Neural progenitor cell (in vitro differentiated cells): ENCODE measurements at regions not wholly inside any gene's neighbourhood (a gene's known extent, or its start where the extent isn't known, plus 50 kb on each side); places are given as distances from the start of the nearest gene placed in this dataset.

Source experiments
- DNase-seq: peaks from one replicate; pipeline ENCODE4 v3.0.0-alpha.2; 2016; ENCODE audit warnings: low spot score
- H2AFZ ChIP-seq: fragments of 200-600 bp; sonication (generic); replicated peaks from 2 replicates; pipeline ENCODE4 v1.6.1; 2016; ENCODE audit warnings: antibody characterized with exemption
- H3F3A ChIP-seq: fragments of 200-600 bp; sonication (generic); 2 replicates; pipeline ENCODE4 v1.6.1; 2016; ENCODE audit warnings: antibody characterized with exemption, low read depth
- H3K27ac ChIP-seq: fragments of 200-600 bp; sonication (generic); 2 replicates; pipeline ENCODE4 v1.5.1; 2016; ENCODE audit warnings: mild to moderate bottlenecking
- H3K27me3 ChIP-seq: fragments of 200-600 bp; sonication (generic); 2 replicates; pipeline ENCODE4 v1.6.1; 2016; ENCODE audit warnings: mild to moderate bottlenecking, moderate library complexity
- H3K36me3 ChIP-seq: fragments of 200-600 bp; sonication (generic); 2 replicates; pipeline ENCODE4 v1.5.1; 2016
- H3K4me1 ChIP-seq: fragments of 200-600 bp; sonication (generic); 2 replicates; pipeline ENCODE4 v1.6.1; 2016; ENCODE audit warnings: mixed run types
- H3K4me2 ChIP-seq: fragments of 200-600 bp; sonication (generic); 2 replicates; pipeline ENCODE4 v1.6.1; 2016
- H3K4me3 ChIP-seq: fragments of 200-600 bp; sonication (generic); 2 replicates; pipeline ENCODE4 v1.5.1; 2016
- H3K79me2 ChIP-seq: fragments of 200-600 bp; sonication (generic); 2 replicates; pipeline ENCODE4 v1.6.1; 2016; ENCODE audit warnings: low read depth
- H3K9ac ChIP-seq: fragments of 200-600 bp; sonication (generic); 2 replicates; pipeline ENCODE4 v1.6.1; 2016
- H3K9me3 ChIP-seq: fragments of 200-600 bp; sonication (generic); 2 replicates; pipeline ENCODE4 v1.5.1; 2016; ENCODE audit warnings: low read depth
- H4K20me1 ChIP-seq: fragments of 200-600 bp; sonication (generic); 2 replicates; pipeline ENCODE4 v1.6.1; 2016; ENCODE audit warnings: low read depth
- H3K27ac Mint-ChIP-seq: 3 replicates; pipeline ENCODE4 v1.8.0; 2021; ENCODE audit warnings: mixed read lengths
- H3K27me3 Mint-ChIP-seq: 2 replicates; pipeline ENCODE4 v1.8.0; 2022; ENCODE audit warnings: low read depth, mild to moderate bottlenecking, inconsistent platforms, moderate library complexity, mixed read lengths; ENCODE audit not compliant: insufficient read depth
- H3K36me3 Mint-ChIP-seq: 3 replicates; pipeline ENCODE4 v1.8.0; 2021; ENCODE audit warnings: mixed read lengths
- H3K4me1 Mint-ChIP-seq: 3 replicates; pipeline ENCODE4 v1.8.0; 2021; ENCODE audit warnings: mixed read lengths
- H3K4me3 Mint-ChIP-seq: 3 replicates; pipeline ENCODE4 v1.8.0; 2021; ENCODE audit warnings: mild to moderate bottlenecking, moderate library complexity, mixed read lengths
- H3K9me3 Mint-ChIP-seq: 3 replicates; pipeline ENCODE4 v1.8.0; 2020; ENCODE audit warnings: mixed read lengths
- CTCF ChIP-seq: fragments of 200-600 bp; sonication (generic); IDR thresholded peaks from 2 replicates; pipeline ENCODE4 v1.5.1; 2017; ENCODE audit warnings: antibody characterized with exemption, mild to moderate bottlenecking
- EZH2 ChIP-seq: fragments of 200-600 bp; sonication (generic); IDR thresholded peaks from 2 replicates; pipeline ENCODE4 v1.6.1; 2017; ENCODE audit warnings: antibody characterized with exemption, mild to moderate bottlenecking, moderate library complexity
- EZH2phosphoT487 ChIP-seq: fragments of 200-600 bp; sonication (generic); IDR thresholded peaks from 2 replicates; pipeline ENCODE4 v1.6.1; 2017; ENCODE audit warnings: antibody characterized with exemption

GRCh38 chr2:221649051-221649775 is 77.1 kb upstream of the EPHA4 start:
- no peak overlapping the region for H3K4me3 Mint-ChIP-seq
- Histone ChIP-seq H3K9ac (no peak overlapping the region), H4K20me1 (no peaks in the 10 kb centered on the region), H3K4me1 (no peaks in the 10 kb centered on the region), H3K79me2 (no peaks in the 10 kb centered on the region), H2AFZ (peak overlapping the region; percentile 37), H3K9me3 (no peaks in the 10 kb centered on the region), H3K36me3 (no peaks in the 10 kb centered on the region), H3K27me3 (no peaks in the 10 kb centered on the region), H3K27ac (no peak overlapping the region), H3K4me2 (no peak overlapping the region), H3F3A (no peaks in the 10 kb centered on the region), H3K4me3 (no peak overlapping the region)
- TF ChIP-seq EZH2phosphoT487 (no peak), CTCF (no peak), EZH2 (no peak)
- peaks cover 8% of the 10 kb centered on the region for H3K9me3 Mint-ChIP-seq
- peaks cover 2% of the 10 kb centered on the region for H3K36me3 Mint-ChIP-seq
- peaks cover 6% of the 10 kb centered on the region for H3K27me3 Mint-ChIP-seq
- no peak overlapping the region for H3K27ac Mint-ChIP-seq
- no peak for DNase-seq
- H3K4me1 Mint-ChIP-seq = peaks cover 28% of the 10 kb centered on the region

- Histone ChIP-seq H3K79me2 (no peaks in the 10 kb centered on the region), H3K9ac (no peak overlapping the region), H3K4me2 (no peak overlapping the region), H2AFZ (no peak overlapping the region), H3K4me3 (no peak overlapping the region), H3F3A (no peaks in the 10 kb centered on the region), H3K9me3 (no peaks in the 10 kb centered on the region), H4K20me1 (no peaks in the 10 kb centered on the region), H3K4me1 (no peaks in the 10 kb centered on the region), H3K27ac (no peak overlapping the region), H3K36me3 (no peaks in the 10 kb centered on the region), H3K27me3 (no peaks in the 10 kb centered on the region)
- Mint-ChIP-seq H3K36me3 (peaks cover 2% of the 10 kb centered on the region), H3K4me1 (no peaks in the 10 kb centered on the region), H3K4me3 (no peak overlapping the region), H3K9me3 (peaks cover 14% of the 10 kb centered on the region), H3K27ac (no peak overlapping the region), H3K27me3 (no peaks in the 10 kb centered on the region)
- DNase-seq = no peak
- TF ChIP-seq EZH2 (no peak), CTCF (no peak), EZH2phosphoT487 (no peak)
Measured at GRCh38 chr2:221642447-221642846, 70.3 kb upstream of the EPHA4 start.

GRCh38 chr2:221641181-221641871 is 69.2 kb upstream of the EPHA4 start:
- Histone ChIP-seq H3K27ac (no peak overlapping the region), H3K27me3 (no peaks in the 10 kb centered on the region), H3K79me2 (no peaks in the 10 kb centered on the region), H4K20me1 (no peaks in the 10 kb centered on the region), H3K9ac (no peak overlapping the region), H3K4me3 (no peak overlapping the region), H3K36me3 (no peaks in the 10 kb centered on the region), H3K4me1 (no peaks in the 10 kb centered on the region), H3F3A (no peaks in the 10 kb centered on the region), H3K4me2 (no peak overlapping the region), H2AFZ (no peak overlapping the region), H3K9me3 (no peaks in the 10 kb centered on the region)
- Mint-ChIP-seq H3K4me1 (no peaks in the 10 kb centered on the region), H3K27me3 (no peaks in the 10 kb centered on the region), H3K36me3 (no peaks in the 10 kb centered on the region), H3K9me3 (peaks cover 11% of the 10 kb centered on the region), H3K27ac (no peak overlapping the region), H3K4me3 (no peak overlapping the region)
- TF ChIP-seq EZH2 = no peak
- DNase-seq = no peak

GRCh38 chr2:221640686-221641085 is 68.6 kb upstream of the EPHA4 start:
- Mint-ChIP-seq H3K36me3 (no peaks in the 10 kb centered on the region), H3K9me3 (peaks cover 8% of the 10 kb centered on the region), H3K4me1 (no peaks in the 10 kb centered on the region), H3K4me3 (no peak overlapping the region), H3K27me3 (no peaks in the 10 kb centered on the region), H3K27ac (no peak overlapping the region)
- Histone ChIP-seq H3K4me1 (no peaks in the 10 kb centered on the region), H3K9ac (no peak overlapping the region), H3K36me3 (no peaks in the 10 kb centered on the region), H3K27me3 (no peaks in the 10 kb centered on the region), H2AFZ (no peak overlapping the region), H3K9me3 (no peaks in the 10 kb centered on the region), H3K27ac (no peak overlapping the region), H3K4me2 (no peak overlapping the region), H3K79me2 (no peaks in the 10 kb centered on the region), H3F3A (no peaks in the 10 kb centered on the region), H4K20me1 (no peaks in the 10 kb centered on the region), H3K4me3 (no peak overlapping the region)
- no peak for TF ChIP-seq EZH2
- TF ChIP-seq EZH2phosphoT487 = no peak
- no peak for TF ChIP-seq CTCF
- no peak for DNase-seq
